KOPT-K1 (cell line): ENCODE measurements at regions not wholly inside any gene's neighbourhood (a gene's known extent, or its start where the extent isn't known, plus 50 kb on each side); places are given as distances from the start of the nearest gene placed in this dataset.

Experiments used
- H3K27ac ChIP-seq: fragments of 200-600 bp; sonication (generic); 2 replicates; pipeline ENCODE4 v1.5.1; 2016; ENCODE audit warnings: antibody characterized with exemption, mild to moderate bottlenecking, low read depth, low read length; ENCODE audit not compliant: poor library complexity, severe bottlenecking
- H3K36me3 ChIP-seq: fragments of 200-600 bp; sonication (generic); 2 replicates; pipeline ENCODE4 v1.5.1; 2017; ENCODE audit warnings: antibody characterized with exemption, mild to moderate bottlenecking, low read length, moderate library complexity; ENCODE audit not compliant: insufficient read depth
- H3K9me3 ChIP-seq: fragments of 200-600 bp; sonication (generic); 2 replicates; pipeline ENCODE4 v1.5.1; 2017; ENCODE audit warnings: antibody characterized with exemption, low read length, mild to moderate bottlenecking; ENCODE audit not compliant: insufficient read depth, poor library complexity, severe bottlenecking

DNA sequence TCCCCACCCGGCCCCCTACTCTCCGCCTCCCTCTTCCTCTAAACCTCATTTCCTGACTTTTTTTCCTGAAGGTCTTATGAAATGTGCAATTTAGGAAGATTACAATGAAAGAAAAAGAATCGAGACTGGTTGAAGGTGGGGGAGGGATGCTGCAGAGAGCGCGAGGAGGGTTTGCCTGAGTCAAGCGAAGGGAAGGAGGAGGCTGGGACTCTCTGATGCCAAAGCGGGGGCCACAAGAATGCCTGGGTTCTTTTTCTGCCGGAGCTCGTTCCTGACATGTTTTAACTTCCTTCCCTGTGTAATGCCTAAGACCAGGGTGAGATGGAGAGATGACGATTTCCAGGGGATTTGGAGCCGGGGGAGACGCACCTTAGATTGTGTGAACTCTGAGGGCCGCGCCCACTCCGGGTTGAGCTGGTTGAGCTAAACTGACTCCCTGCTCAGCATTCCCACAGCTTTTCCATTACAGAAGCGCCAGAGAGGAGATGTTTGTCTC is 270.5 kb upstream of the SORL1-AS1 start:
- H3K27ac ChIP-seq, result no peak overlapping the region
- no peaks in the 10 kb centered on the region for H3K9me3 ChIP-seq
- no peaks in the 10 kb centered on the region for H3K36me3 ChIP-seq

DNA sequence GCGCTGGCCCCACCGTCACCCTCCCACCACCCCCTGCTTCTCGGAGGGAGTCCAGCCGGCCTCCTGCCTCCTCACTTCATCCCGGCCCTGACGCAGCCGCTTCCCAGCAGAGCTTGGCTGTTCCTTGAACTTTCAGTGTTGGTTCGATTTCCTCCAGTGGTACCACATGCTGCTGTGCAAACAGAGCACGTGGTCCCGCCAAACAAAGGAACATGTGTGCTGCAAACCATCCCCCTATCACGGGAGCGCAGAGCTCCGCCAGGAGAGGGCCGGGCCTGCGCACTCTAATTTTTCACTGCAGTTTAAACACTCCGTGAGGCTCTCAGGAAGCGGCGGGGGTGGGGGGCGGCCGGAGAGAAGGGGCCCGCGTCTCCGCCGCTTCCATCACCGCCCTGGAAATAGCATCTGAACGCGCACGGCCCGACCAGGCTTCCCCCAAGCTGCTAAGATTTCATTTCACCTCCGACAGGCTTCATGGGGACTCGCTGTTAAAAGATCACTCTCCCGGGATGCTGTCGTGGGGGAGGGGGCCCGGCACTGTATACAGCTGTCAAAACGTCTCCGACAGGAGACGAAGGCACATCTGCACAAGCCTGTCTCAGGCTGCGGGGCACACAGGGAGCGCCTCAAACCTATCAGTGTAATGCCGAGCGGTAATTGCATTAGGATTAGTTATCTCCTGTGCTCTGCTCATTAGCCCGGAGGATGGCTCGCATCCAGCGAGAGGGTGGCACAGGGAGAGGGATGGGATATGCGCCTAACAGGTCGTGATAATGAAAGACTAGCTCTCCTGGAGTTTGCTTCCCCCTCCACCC is 269.9 kb upstream of the SORL1-AS1 start:
- Histone ChIP-seq H3K9me3 (no peaks in the 10 kb centered on the region), H3K36me3 (no peaks in the 10 kb centered on the region), H3K27ac (no peak overlapping the region)

- no peaks in the 10 kb centered on the region for H3K36me3 ChIP-seq
- no peak overlapping the region for H3K27ac ChIP-seq
- no peaks in the 10 kb centered on the region for H3K9me3 ChIP-seq
Measured at GRCh38 chr11:121721961-121722360, 269.2 kb upstream of the SORL1-AS1 start.

- Histone ChIP-seq H3K36me3 (no peaks in the 10 kb centered on the region), H3K9me3 (no peaks in the 10 kb centered on the region), H3K27ac (no peak overlapping the region)
Measured at GRCh38 chr11:121721448-121721847, 268.7 kb upstream of the SORL1-AS1 start.

- Histone ChIP-seq H3K9me3 (no peaks in the 10 kb centered on the region), H3K27ac (no peak overlapping the region), H3K36me3 (no peaks in the 10 kb centered on the region)
Measured at GRCh38 chr11:121717296-121717695, 264.5 kb upstream of the SORL1-AS1 start.

DNA sequence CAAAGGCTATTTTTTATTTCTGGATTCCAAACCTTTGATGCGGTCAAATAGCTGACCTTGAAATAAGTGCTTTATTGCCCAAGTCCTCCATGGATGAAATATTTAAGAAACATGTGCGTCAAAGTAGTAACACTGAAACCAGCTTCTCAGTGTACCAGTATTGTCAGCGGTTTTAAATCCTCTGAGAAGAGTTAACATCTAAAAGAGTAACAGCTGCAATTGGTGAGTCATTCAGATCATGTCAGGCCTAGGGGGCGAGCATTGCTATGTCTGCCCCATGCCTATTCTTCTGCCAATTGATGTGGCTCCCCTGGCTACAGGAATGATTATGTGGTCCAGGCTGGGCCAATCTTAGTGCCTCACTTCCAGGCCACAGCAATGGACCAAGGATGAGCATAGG is 263.3 kb upstream of the SORL1-AS1 start:
- no peaks in the 10 kb centered on the region for H3K9me3 ChIP-seq
- no peaks in the 10 kb centered on the region for H3K36me3 ChIP-seq
- no peak overlapping the region for H3K27ac ChIP-seq

- no peaks in the 10 kb centered on the region for H3K36me3 ChIP-seq
- no peaks in the 10 kb centered on the region for H3K9me3 ChIP-seq
- H3K27ac ChIP-seq, result no peak overlapping the region
Measured at GRCh38 chr11:121715405-121715804, 262.6 kb upstream of the SORL1-AS1 start.

DNA sequence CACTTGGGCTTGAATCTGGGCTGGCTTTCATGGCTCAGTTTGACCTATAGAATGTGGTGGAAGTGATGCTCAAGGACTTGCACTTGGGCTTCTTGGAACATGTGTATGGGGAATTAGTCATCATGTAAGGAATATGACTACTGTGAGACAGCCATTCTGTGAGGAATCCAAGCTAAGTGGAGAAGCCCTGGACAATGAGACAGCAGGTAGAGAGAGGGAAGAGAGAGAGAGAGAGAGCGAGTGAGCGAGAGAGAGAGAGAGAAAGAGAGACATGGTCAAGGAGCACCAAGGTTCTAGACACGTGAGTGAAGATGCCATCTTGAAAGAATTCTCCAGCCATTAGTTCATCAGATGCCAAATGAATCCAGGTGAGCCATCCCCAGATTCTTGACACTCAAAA is 261.6 kb upstream of the SORL1-AS1 start:
- Histone ChIP-seq H3K36me3 (no peaks in the 10 kb centered on the region), H3K9me3 (no peaks in the 10 kb centered on the region), H3K27ac (no peak overlapping the region)

DNA sequence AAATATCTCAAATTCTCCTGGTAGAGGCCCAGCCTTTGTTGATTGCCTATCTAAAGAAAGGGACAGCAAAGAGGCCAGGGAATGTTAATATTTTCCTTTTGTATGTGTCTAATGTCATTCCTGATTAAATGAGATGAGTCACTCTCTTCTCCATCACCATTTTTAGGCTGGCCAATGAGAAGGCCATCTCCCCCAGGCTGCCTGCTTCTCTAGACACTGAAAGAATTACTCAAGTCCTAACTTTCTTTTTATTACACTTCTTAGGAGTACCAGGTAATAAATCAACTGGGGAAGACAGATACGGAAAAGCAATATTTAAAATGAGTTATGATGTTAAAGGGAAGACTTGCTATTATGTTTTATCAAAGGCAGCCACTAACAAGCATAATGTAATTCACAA is 259.2 kb upstream of the SORL1-AS1 start:
- Histone ChIP-seq H3K27ac (no peak overlapping the region), H3K9me3 (no peaks in the 10 kb centered on the region), H3K36me3 (no peaks in the 10 kb centered on the region)

DNA sequence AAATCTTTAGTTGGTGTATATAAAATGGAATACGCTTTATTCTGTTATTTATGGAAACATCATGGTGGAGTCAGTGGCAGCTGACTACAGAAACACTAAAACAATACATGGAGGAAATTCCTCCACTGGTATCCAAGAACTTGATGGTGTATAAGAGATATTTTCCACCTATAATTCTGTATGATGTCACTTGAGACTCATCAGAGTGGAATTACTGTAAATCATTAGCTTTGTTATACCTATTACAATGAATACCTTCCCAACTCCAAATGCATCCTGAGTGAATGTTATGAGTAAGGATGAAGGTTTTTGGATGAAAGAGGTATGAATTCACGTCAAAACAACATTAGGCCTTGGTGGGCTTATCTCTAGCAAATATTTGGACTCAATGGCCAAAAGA is 258.5 kb upstream of the SORL1-AS1 start:
- Histone ChIP-seq H3K27ac (no peak overlapping the region), H3K36me3 (no peaks in the 10 kb centered on the region), H3K9me3 (no peaks in the 10 kb centered on the region)

DNA sequence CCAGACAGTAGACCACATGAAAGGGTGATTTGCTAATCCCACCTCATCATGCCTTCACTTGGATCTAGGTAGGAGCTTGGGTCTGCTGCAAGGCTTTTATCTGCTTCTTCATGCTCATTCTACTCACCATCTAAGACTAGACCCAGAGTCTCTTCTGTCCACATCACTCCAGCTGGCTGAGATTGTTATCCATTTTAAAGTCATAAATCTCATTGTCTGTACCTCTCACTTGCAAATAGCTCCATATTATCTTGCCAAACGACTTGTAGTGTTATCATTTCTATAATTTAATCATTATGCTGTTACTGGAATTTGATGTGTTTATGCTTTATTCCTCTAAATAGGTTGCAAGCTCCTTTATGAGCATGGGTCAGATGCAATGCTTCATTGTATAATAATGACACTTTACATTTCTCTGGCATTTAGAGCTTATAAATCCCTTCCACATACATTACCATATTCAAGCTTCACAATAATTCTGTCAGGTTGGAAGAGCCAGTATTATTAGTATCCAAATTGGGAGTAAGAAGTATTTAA is 254.2 kb upstream of the SORL1-AS1 start:
- Histone ChIP-seq H3K36me3 (no peaks in the 10 kb centered on the region), H3K27ac (no peak overlapping the region), H3K9me3 (no peaks in the 10 kb centered on the region)

- no peaks in the 10 kb centered on the region for H3K9me3 ChIP-seq
- no peak overlapping the region for H3K27ac ChIP-seq
- no peaks in the 10 kb centered on the region for H3K36me3 ChIP-seq
Measured at GRCh38 chr11:121703201-121703600, 250.4 kb upstream of the SORL1-AS1 start.

- no peaks in the 10 kb centered on the region for H3K9me3 ChIP-seq
- H3K36me3 ChIP-seq, result no peaks in the 10 kb centered on the region
- no peak overlapping the region for H3K27ac ChIP-seq
Measured at GRCh38 chr11:121700968-121701367, 248.2 kb upstream of the SORL1-AS1 start.

- no peak overlapping the region for H3K27ac ChIP-seq
- no peaks in the 10 kb centered on the region for H3K36me3 ChIP-seq
- H3K9me3 ChIP-seq, result no peaks in the 10 kb centered on the region
Measured at GRCh38 chr11:121699801-121700200, 247.0 kb upstream of the SORL1-AS1 start.

- H3K36me3 ChIP-seq, result no peaks in the 10 kb centered on the region
- H3K9me3 ChIP-seq, result no peaks in the 10 kb centered on the region
- no peak overlapping the region for H3K27ac ChIP-seq
Measured at GRCh38 chr11:121696931-121697670, 244.3 kb upstream of the SORL1-AS1 start.
